Transverse colon (tissue), 4 donors: ENCODE measurements at regions not wholly inside any gene's neighbourhood (a gene's known extent, or its start where the extent isn't known, plus 50 kb on each side); places are given as distances from the start of the nearest gene placed in this dataset.

Source experiments
- CTCF ChIP-seq, 5 experiments: fragments of 200-600 bp in 3 of 5; fragments of 450-650 bp in 2 of 5; sonication (generic) in 3 of 5; IDR thresholded peaks; 1 replicate in 2 of 5; 2 replicates in 3 of 5; pipeline ENCODE4 v1.5.1; 2016 to 2017; ENCODE audit warnings: antibody characterized with exemption in 5 of 5, inconsistent platforms in 3 of 5, mild to moderate bottlenecking in 2 of 5, moderate library complexity in 1 of 5
- POLR2A ChIP-seq: fragments of 450-650 bp; IDR thresholded peaks from one replicate; pipeline ENCODE4 v1.6.1; 2016; ENCODE audit warnings: antibody characterized with exemption, mild to moderate bottlenecking, moderate library complexity
- POLR2AphosphoS5 ChIP-seq, 3 donors: sonication (generic); formaldehyde crosslinking; IDR thresholded peaks; one replicate each; pipeline ENCODE4 v1.6.1; 2016; ENCODE audit warnings: antibody characterized with exemption in 3 of 3

GRCh38 chr12:58463051-58463450 lies 457.3 kb downstream of the LRIG3 start:
- TF ChIP-seq CTCF (IDR thresholded peaks at IDR 0.05), result no peak
- no peak for TF ChIP-seq POLR2AphosphoS5 (IDR thresholded peaks at IDR 0.05)
- no peak for TF ChIP-seq POLR2A
